ENCODE measurements at regions not wholly inside any gene's neighbourhood (a gene's known extent, or its start where the extent isn't known, plus 50 kb on each side); places are given as distances from the start of the nearest gene placed in this dataset.
A peak's percentile ranks its signal among the peaks of the same experiment; 100 is the strongest.
"Not testable (repeated sequence)": the region's sequence is repeated elsewhere in the genome, so short reads cannot be mapped to it uniquely, and the experiment has no call there.

GRCh38 chrX:112235547-112235946 is 153.0 kb upstream of the TRPC5 start:
- TF ChIP-seq CTCF (IDR thresholded peaks at IDR 0.05; ENCODE audit: insufficient read depth, low read depth, low read length, missing control alignments) = no peak
- no peak overlapping the region for H3K4me3 ChIP-seq (ENCODE audit: low read length)
- no peak for DNase-seq (ENCODE audit: low read depth)

DNA sequence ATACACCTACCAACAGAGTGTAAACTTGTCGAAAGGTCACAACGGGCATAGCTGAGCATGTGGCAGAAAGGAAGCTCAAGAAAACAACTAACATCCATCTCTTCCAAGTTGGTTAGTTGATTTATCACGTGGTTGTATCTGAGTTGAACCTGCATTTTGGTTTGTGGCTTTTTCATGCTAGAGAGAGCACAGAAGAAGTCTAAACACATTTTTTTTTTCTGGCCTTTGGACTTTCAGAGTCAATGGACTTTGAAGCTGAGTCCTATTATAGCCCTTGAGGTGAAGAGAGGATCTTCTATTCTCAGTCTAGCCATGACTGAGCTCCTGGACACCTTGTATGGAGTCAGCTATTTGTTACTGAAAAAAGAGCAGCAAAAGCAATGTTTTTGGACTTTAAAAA is 150.6 kb upstream of the TRPC5 start:
- no peak overlapping the region for H3K4me3 ChIP-seq (ENCODE audit: low read length)
- no peak for TF ChIP-seq CTCF (IDR thresholded peaks at IDR 0.05; ENCODE audit: insufficient read depth, low read depth, low read length, missing control alignments)
- DNase-seq (ENCODE audit: low read depth) = no peak

DNA sequence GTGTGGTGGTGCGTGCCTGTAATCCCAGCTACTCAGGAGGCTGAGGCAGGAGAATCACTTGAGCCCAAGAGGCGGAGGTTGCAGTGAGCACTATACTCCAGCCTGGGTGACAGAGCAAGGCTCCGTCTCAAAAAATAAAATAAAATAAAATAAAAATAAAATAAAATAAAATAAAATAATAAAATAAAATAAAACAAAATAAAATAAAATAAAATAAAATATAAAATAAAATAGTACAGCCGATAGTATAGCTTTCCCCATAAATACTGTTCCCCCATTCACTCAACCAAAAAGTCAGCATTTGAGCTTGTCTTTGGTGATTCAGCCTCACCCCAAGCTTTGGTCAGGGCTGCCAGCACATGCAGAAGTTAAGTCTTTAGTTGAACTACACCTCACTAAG is 144.2 kb upstream of the TRPC5 start:
- DNase-seq (ENCODE audit: low read depth); H3K4me3 ChIP-seq (ENCODE audit: low read length): not testable (repeated sequence)

DNA sequence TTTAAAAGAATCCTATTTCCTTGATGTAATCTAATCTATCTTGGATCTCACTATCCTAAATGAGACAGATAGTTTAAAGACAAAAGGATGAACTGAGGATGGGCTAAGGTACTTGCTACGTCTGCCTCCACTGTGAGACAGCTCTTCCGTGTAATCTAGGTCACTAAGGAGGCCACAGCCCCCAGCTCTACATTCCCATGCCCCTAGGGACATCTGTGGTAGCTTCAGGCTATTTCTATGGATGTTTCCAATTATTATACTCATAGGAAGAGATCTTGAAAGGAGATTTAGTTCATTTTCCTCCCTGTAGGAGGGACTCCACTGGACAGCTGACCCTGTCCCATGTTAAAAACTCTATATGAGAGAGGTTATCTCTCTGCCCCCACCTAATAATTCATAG is 140.8 kb upstream of the TRPC5 start:
- H3K4me3 ChIP-seq (ENCODE audit: low read length) = no peak overlapping the region
- TF ChIP-seq CTCF (IDR thresholded peaks at IDR 0.05; ENCODE audit: insufficient read depth, low read depth, low read length, missing control alignments) = no peak
- no peak for DNase-seq (ENCODE audit: low read depth)

DNA sequence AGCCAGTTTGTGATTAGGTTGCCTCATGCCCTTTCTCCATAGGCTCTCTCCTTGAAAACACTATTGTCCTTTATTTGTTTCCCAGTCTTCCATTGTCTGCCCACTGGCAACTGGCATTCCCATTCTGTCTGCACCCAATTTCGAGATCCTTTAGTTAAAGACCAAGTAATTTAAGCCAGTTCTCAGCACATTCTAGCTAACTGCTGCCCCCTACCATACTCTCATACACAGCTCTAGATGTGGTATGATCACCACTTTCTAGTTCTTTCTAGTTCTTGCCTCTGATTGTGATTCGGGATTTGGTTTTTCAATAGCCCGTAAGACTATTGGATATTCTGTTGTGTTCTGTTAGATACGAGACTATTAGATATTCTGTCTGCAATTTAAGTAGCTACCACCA is 135.8 kb upstream of the TRPC5 start:
- H3K4me3 ChIP-seq (ENCODE audit: low read length) = no peak overlapping the region
- TF ChIP-seq CTCF (IDR thresholded peaks at IDR 0.05; ENCODE audit: insufficient read depth, low read depth, low read length, missing control alignments) = no peak
- DNase-seq (ENCODE audit: low read depth) = no peak

DNA sequence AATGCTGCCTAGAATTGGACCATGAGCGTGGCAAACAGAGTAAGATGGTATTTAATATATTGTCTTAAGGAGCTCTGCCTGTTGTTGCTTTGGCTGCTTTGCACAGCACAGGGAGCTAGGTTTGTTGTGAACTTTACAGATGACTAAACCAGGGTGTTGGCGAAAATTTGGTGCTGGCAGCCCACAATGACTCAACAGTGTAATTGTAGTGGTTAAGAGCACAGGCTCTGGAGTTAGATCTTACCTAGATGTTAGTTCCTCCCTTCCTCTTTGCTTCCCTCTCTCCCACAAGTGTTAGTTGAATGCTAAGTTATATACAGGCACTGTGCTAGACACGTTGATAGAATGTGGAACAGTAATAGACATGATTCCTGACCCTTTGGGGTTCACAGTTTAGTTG is 128.9 kb upstream of the TRPC5 start:
- H3K4me3 ChIP-seq (ENCODE audit: low read length) = no peak overlapping the region
- TF ChIP-seq CTCF (IDR thresholded peaks at IDR 0.05; ENCODE audit: insufficient read depth, low read depth, low read length, missing control alignments) = no peak
- DNase-seq (ENCODE audit: low read depth) = peak; percentile 10

GRCh38 chrX:112197840-112198239 is 115.3 kb upstream of the TRPC5 start:
- DNase-seq (ENCODE audit: low read depth) = no peak
- H3K4me3 ChIP-seq (ENCODE audit: low read length) = no peak overlapping the region
- no peak for TF ChIP-seq CTCF (IDR thresholded peaks at IDR 0.05; ENCODE audit: insufficient read depth, low read depth, low read length, missing control alignments)

DNA sequence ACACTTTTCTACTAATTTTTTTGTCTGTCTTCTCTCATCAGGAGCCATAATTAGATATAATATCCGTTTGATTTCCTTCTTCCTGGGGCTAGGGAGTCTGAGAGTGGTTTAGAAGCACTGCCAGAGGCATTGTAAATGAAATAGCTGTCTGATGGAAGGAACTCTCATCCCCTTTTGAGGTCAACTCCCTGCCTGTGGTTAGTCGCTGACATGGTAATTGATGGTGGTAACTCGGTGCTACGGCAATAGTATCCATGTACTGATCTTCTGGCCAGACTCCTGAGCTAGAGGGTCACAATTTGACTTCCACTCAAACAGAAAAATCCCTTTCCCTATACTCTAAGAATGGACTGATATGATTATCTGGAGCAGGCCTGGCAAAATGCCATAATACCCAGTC is 108.1 kb upstream of the TRPC5 start:
- TF ChIP-seq CTCF (IDR thresholded peaks at IDR 0.05; ENCODE audit: insufficient read depth, low read depth, low read length, missing control alignments) = no peak
- DNase-seq (ENCODE audit: low read depth) = no peak
- H3K4me3 ChIP-seq (ENCODE audit: low read length) = no peak overlapping the region

- not testable (repeated sequence) for DNase-seq (ENCODE audit: low read depth); H3K4me3 ChIP-seq (ENCODE audit: low read length)
Observed at GRCh38 chrX:112181361-112181760, 98.8 kb upstream of the TRPC5 start.

All from epithelial cell of esophagus (primary cell).